H9 (cell line): ENCODE measurements at regions not wholly inside any gene's neighbourhood (a gene's known extent, or its start where the extent isn't known, plus 50 kb on each side); places are given as distances from the start of the nearest gene placed in this dataset.
A peak's percentile ranks its signal among the peaks of the same experiment; 100 is the strongest.

ENCODE experiments used
- DNase-seq: peaks from one replicate; pipeline ENCODE4 v3.0.0-alpha.2; 2017
- H2AFZ ChIP-seq: one replicate; pipeline ENCODE4 v1.6.1; 2013; ENCODE audit warnings: mild to moderate bottlenecking, low read length, control low read depth, moderate library complexity
- H2AK5ac ChIP-seq: 2 replicates; pipeline ENCODE4 v1.6.1; 2013; ENCODE audit warnings: low read length, control low read depth, mixed read lengths; ENCODE audit not compliant: insufficient read length
- H2BK120ac ChIP-seq: one replicate; pipeline ENCODE4 v1.6.1; 2013; ENCODE audit warnings: low read depth, mild to moderate bottlenecking, low read length, control low read depth, inconsistent platforms; ENCODE audit not compliant: poor library complexity, severe bottlenecking
- H2BK12ac ChIP-seq: 2 replicates; pipeline ENCODE4 v1.6.1; 2013; ENCODE audit warnings: low read length, control low read depth, mixed read lengths, low read depth; ENCODE audit not compliant: insufficient read length
- H2BK15ac ChIP-seq: 2 replicates; pipeline ENCODE4 v1.6.1; 2013; ENCODE audit warnings: low read depth, low read length, control low read depth
- H2BK20ac ChIP-seq: one replicate; pipeline ENCODE4 v1.6.1; 2013; ENCODE audit warnings: low read depth, mild to moderate bottlenecking, low read length, control low read depth, inconsistent platforms; ENCODE audit not compliant: poor library complexity, severe bottlenecking
- H2BK5ac ChIP-seq: 2 replicates; pipeline ENCODE4 v1.6.1; 2013; ENCODE audit warnings: low read length, control low read depth, mixed read lengths; ENCODE audit not compliant: insufficient read length
- H3K14ac ChIP-seq: 2 replicates; pipeline ENCODE4 v1.6.1; 2013; ENCODE audit warnings: low read length, control low read depth; ENCODE audit not compliant: insufficient read depth
- H3K18ac ChIP-seq: 2 replicates; pipeline ENCODE4 v1.6.1; 2013; ENCODE audit warnings: low read depth, mild to moderate bottlenecking, mixed read lengths, low read length, control low read depth; ENCODE audit not compliant: insufficient read length
- H3K23ac ChIP-seq: 2 replicates; pipeline ENCODE4 v1.6.1; 2013; ENCODE audit warnings: low read length, control low read depth, mixed read lengths, low read depth; ENCODE audit not compliant: insufficient read length
- H3K23me2 ChIP-seq: 2 replicates; pipeline ENCODE4 v1.6.1; 2013; ENCODE audit warnings: low read depth, mild to moderate bottlenecking, mixed read lengths, low read length, control low read depth; ENCODE audit not compliant: insufficient read length, poor library complexity, severe bottlenecking
- H3K27ac ChIP-seq: 2 replicates; pipeline ENCODE4 v1.5.1; 2013; ENCODE audit warnings: low read length, control low read depth, mixed read lengths, low read depth; ENCODE audit not compliant: insufficient read length
- H3K27me3 ChIP-seq: 2 replicates; pipeline ENCODE4 v1.6.1; 2013; ENCODE audit warnings: low read length, control low read depth, inconsistent platforms; ENCODE audit not compliant: insufficient read depth
- H3K4ac ChIP-seq: 2 replicates; pipeline ENCODE4 v1.6.1; 2013; ENCODE audit warnings: low read depth, mild to moderate bottlenecking, control low read depth, inconsistent platforms, low read length, moderate library complexity
- H3K4me1 ChIP-seq: 2 replicates; pipeline ENCODE4 v1.6.1; 2013; ENCODE audit warnings: low read length, control low read depth, inconsistent platforms; ENCODE audit not compliant: insufficient read depth
- H3K4me2 ChIP-seq: 2 replicates; pipeline ENCODE4 v1.6.1; 2013; ENCODE audit warnings: low read length, control low read depth, mixed read lengths; ENCODE audit not compliant: insufficient read length, insufficient read depth
- H3K56ac ChIP-seq: 2 replicates; pipeline ENCODE4 v1.6.1; 2013; ENCODE audit warnings: low read depth, mild to moderate bottlenecking, mixed read lengths, low read length, control low read depth; ENCODE audit not compliant: insufficient read length
- H3K79me1 ChIP-seq: 2 replicates; pipeline ENCODE4 v1.6.1; 2013; ENCODE audit warnings: low read depth, mild to moderate bottlenecking, moderate library complexity, low read length, control low read depth, inconsistent platforms; ENCODE audit not compliant: insufficient read depth, poor library complexity, severe bottlenecking
- H3K79me2 ChIP-seq: 2 replicates; pipeline ENCODE4 v1.6.1; 2013; ENCODE audit warnings: low read length, control low read depth, inconsistent platforms; ENCODE audit not compliant: insufficient read depth
- H3K9ac ChIP-seq: 2 replicates; pipeline ENCODE4 v1.6.1; 2013; ENCODE audit warnings: low read length, control low read depth, mixed read lengths; ENCODE audit not compliant: insufficient read length; ENCODE audit errors: extremely low read depth
- H3K9me3 ChIP-seq: one replicate; pipeline ENCODE4 v1.6.1; 2013; ENCODE audit warnings: low read depth, low read length, inconsistent platforms; ENCODE audit not compliant: control insufficient read depth
- H3T11ph ChIP-seq: one replicate; pipeline ENCODE4 v1.6.1; 2013; ENCODE audit warnings: mild to moderate bottlenecking, low read length, control low read depth, inconsistent platforms
- H4K20me1 ChIP-seq: one replicate; pipeline ENCODE4 v1.6.1; 2013; ENCODE audit not compliant: control insufficient read depth, insufficient read length, insufficient read depth
- H4K5ac ChIP-seq: 2 replicates; pipeline ENCODE4 v1.6.1; 2013; ENCODE audit warnings: low read depth, mild to moderate bottlenecking, mixed read lengths, low read length, control low read depth; ENCODE audit not compliant: insufficient read length
- H4K8ac ChIP-seq: replicated peaks from 2 replicates; pipeline ENCODE4 v1.6.1; 2013; ENCODE audit warnings: low read length, control low read depth, mixed read lengths, low read depth; ENCODE audit not compliant: insufficient read length
- H4K91ac ChIP-seq: 2 replicates; pipeline ENCODE4 v1.6.1; 2013; ENCODE audit warnings: low read depth, mild to moderate bottlenecking, moderate library complexity, mixed read lengths, low read length, control low read depth; ENCODE audit not compliant: insufficient read length
- H3K27ac Mint-ChIP-seq, 3 experiments: 2 replicates in 2 of 3; 3 replicates in 1 of 3; pipeline ENCODE4 v1.8.0; 2020 to 2021; ENCODE audit warnings: mixed read lengths in 3 of 3, mild to moderate bottlenecking in 1 of 3, moderate library complexity in 1 of 3
- H3K27me3 Mint-ChIP-seq: 2 replicates; pipeline ENCODE4 v1.8.0; 2021; ENCODE audit warnings: low read depth, mild to moderate bottlenecking, moderate library complexity, mixed read lengths
- H3K36me3 Mint-ChIP-seq, 3 experiments: 2 replicates in 2 of 3; 3 replicates in 1 of 3; pipeline ENCODE4 v1.8.0; 2020 to 2021; ENCODE audit warnings: low read depth in 3 of 3, mixed read lengths in 3 of 3; ENCODE audit not compliant: insufficient read depth in 1 of 3
- H3K4me1 Mint-ChIP-seq, 2 experiments: 2 replicates each; pipeline ENCODE4 v1.8.0; 2020; ENCODE audit warnings: mixed read lengths in 2 of 2
- H3K4me3 Mint-ChIP-seq, 2 experiments: 2 replicates in 1 of 2; 3 replicates in 1 of 2; pipeline ENCODE4 v1.8.0; 2020 to 2021; ENCODE audit warnings: mild to moderate bottlenecking in 2 of 2, mixed read lengths in 2 of 2, moderate library complexity in 1 of 2
- H3K9me3 Mint-ChIP-seq, 2 experiments: 2 replicates in 1 of 2; 3 replicates in 1 of 2; pipeline ENCODE4 v1.8.0; 2020; ENCODE audit warnings: mild to moderate bottlenecking in 2 of 2, mixed read lengths in 2 of 2, moderate library complexity in 1 of 2
- WGBS: extraction: QIAGEN DNeasy Blood & Tissue Kit; methylation state at CpG from one replicate; pipeline ENCODE4 v1.1.7; 2013; ENCODE audit warnings: missing lambda C conversion rate, low lambda C conversion rate, mixed read lengths; ENCODE audit not compliant: insufficient read length; ENCODE audit errors: extremely low coverage; 5-methylcytosine and 5-hydroxymethylcytosine counted together
- TF ChIP-seq, protein P1 (sequence below): fragments of 200-600 bp; sonication (generic); conservative IDR thresholded peaks from 3 replicates; pipeline ENCODE4 v1.8.0; 2021; ENCODE audit warnings: antibody characterized with exemption, mild to moderate bottlenecking

DNA sequence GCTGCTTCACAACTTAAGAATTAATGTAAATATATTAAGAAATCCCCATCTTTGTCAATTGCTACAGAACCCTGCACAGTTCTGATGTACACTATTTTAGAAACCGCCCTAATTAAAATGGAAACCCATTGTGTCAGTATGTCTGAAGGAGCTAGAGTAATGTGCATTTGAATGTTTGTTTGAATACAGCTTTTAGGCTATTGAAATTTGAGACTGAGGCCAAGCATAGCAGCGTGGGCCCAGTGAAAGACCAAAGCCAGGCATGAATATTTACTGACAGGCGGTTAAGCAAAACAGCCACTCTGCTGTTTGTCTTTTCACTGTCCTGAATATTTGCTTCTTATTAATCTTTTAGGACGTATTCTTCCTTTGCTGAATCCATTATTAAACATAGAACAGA lies 252.3 kb downstream of the IZUMO3 start:
- Histone ChIP-seq H3K4ac (no peak overlapping the region), H3K14ac (no peak overlapping the region), H3K9me3 (no peaks in the 10 kb centered on the region), H2BK20ac (no peak overlapping the region), H4K8ac (no peak overlapping the region), H3T11ph (no peak overlapping the region), H3K79me2 (no peaks in the 10 kb centered on the region), H3K56ac (no peak overlapping the region), H3K9ac (no peak overlapping the region), H2BK12ac (no peak overlapping the region), H2BK15ac (no peak overlapping the region), H4K20me1 (no peaks in the 10 kb centered on the region), H3K4me1 (no peaks in the 10 kb centered on the region; the same call in 1 of the 2 replicates), H2AFZ (no peak overlapping the region), H3K79me1 (no peaks in the 10 kb centered on the region), H3K23me2 (no peaks in the 10 kb centered on the region), H4K91ac (no peak overlapping the region), H2BK5ac (no peak overlapping the region), H4K5ac (no peak overlapping the region), H2BK120ac (no peak overlapping the region), H2AK5ac (no peak overlapping the region), H3K18ac (no peak overlapping the region), H3K27ac (no peak overlapping the region), H3K4me2 (no peak overlapping the region), H3K27me3 (no peaks in the 10 kb centered on the region), H3K23ac (no peak overlapping the region)
- H3K4me3 Mint-ChIP-seq = peak overlapping the region in 1 of 2 experiments; percentile 34; a peak in 1 of 5 replicates
- TF ChIP-seq, protein P1, sequence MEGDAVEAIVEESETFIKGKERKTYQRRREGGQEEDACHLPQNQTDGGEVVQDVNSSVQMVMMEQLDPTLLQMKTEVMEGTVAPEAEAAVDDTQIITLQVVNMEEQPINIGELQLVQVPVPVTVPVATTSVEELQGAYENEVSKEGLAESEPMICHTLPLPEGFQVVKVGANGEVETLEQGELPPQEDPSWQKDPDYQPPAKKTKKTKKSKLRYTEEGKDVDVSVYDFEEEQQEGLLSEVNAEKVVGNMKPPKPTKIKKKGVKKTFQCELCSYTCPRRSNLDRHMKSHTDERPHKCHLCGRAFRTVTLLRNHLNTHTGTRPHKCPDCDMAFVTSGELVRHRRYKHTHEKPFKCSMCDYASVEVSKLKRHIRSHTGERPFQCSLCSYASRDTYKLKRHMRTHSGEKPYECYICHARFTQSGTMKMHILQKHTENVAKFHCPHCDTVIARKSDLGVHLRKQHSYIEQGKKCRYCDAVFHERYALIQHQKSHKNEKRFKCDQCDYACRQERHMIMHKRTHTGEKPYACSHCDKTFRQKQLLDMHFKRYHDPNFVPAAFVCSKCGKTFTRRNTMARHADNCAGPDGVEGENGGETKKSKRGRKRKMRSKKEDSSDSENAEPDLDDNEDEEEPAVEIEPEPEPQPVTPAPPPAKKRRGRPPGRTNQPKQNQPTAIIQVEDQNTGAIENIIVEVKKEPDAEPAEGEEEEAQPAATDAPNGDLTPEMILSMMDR = no peak
- H3K9me3 Mint-ChIP-seq = peaks cover 27 to 30% of the 10 kb centered on the region in 2 experiments
- H3K27ac Mint-ChIP-seq = peak overlapping the region in 2 of 3 experiments; percentile 96; a peak in 5 of 7 replicates
- DNase-seq = peak; percentile 35
- H3K36me3 Mint-ChIP-seq = peaks cover 13 to 33% (median 20%) of the 10 kb centered on the region in 3 experiments
- WGBS = no CpG with 5 or more reads among the region's 4 CpGs
- H3K27me3 Mint-ChIP-seq = no peaks in the 10 kb centered on the region
- peaks cover 40 to 43% of the 10 kb centered on the region in 2 experiments for H3K4me1 Mint-ChIP-seq
